Esophagus mucosa (tissue), 1 donor: ENCODE measurements at regions not wholly inside any gene's neighbourhood (a gene's known extent, or its start where the extent isn't known, plus 50 kb on each side); places are given as distances from the start of the nearest gene placed in this dataset.

Source experiments
- ATAC-seq: fragments of 200-7000 bp; cut with Tn5 transposase; one replicate; pipeline ENCODE4 v1.9.1; 2020
- donor health status: DM: yes; HTN: yes; CAD: no.

- no peak for ATAC-seq
These were observed 324.7 kb upstream of the JAG1 start for GRCh38 chr20:10998476-10998875.

DNA sequence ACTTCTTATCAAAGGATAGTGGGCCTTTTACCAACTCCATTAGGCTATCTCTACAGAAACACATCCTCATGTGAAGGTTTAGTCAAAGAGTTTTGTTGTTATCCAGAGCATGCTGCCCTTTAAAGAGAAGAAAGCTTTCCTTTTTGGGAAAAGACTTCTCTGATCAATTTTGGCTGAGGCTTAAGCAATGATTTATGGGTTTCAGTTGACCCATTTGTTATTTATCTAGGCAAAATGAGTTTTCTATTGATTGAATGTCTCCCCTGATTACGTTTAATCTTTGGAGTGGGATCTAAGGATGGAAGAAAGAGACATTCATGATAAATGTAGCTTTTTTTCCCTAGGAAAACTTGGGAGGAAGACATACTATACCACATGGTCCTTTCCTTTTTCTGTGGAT, 326.6 kb upstream of the JAG1 start:
- no peak for ATAC-seq

GRCh38 chr20:11001302-11001701, 327.5 kb upstream of the JAG1 start:
- ATAC-seq, result no peak

- peak; percentile 99 for ATAC-seq
These were observed 328.2 kb upstream of the JAG1 start for GRCh38 chr20:11001764-11002540.

DNA sequence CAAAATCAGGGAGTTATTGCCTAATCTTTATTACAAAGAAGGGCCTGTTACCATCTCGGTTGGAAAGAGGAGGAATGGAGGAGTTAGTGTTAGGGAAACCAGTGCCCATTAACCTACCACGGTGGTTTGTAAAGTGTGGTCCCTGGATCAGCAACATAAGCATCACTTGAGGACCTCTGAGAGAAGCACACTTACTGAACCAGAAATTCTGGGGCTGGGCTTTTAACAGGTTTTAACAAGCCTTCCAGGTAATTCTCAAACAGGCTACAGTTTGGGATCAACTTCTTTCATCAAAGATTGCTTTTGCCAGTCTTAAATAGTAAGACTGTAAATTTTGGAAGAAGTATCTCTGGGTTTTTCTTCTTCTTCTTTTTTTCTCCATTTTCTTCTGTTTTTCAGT, 329.5 kb upstream of the JAG1 start:
- ATAC-seq, result no peak

DNA sequence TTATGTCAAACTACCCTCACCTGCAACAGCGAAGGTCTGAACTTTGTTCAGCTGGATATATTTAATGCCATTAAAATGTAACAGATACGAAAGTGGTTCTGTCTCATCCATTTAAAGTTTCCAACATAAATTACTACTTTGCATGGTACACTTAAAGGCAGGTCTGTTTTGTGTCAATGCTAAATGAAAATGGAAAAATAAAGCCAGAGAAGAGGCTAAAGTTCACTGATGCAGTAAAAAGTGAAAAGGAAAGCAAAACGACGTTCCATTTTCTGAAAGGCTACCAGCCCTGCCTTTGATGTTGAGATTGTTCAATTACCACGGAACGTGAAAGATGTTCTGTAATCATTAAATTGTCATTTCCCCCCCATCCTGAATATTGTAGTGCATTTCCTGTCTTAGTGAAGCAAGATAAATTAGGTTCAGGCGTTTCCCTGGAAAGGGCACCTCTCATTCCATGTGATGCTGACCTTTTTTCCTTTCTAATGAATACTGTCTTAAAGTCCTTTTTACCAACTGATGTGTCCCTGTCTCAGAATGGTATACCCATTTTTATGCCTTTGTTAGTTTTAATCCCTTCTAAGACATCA, 334.7 kb upstream of the JAG1 start:
- no peak for ATAC-seq

DNA sequence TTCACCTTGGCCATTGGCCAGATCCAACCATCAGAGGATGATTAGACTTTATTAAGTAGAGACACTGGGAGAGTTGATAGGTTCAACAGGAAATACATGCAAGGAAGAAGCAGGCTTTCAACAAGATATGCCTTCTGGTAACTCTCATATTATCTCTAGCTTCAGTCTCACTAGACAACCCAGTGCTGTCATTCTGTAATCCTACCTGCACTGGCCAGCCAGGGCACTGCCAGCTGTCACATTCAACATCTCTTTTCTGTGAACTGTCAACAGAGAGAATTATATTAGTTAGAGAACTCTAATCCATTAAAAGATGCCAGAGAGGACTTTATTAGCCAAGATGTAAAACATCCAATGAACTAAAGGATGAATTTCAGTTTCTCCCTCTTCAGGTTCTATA, 337.9 kb upstream of the JAG1 start:
- ATAC-seq, result no peak

GRCh38 chr20:11012975-11013374, 339.2 kb upstream of the JAG1 start:
- ATAC-seq, result no peak

DNA sequence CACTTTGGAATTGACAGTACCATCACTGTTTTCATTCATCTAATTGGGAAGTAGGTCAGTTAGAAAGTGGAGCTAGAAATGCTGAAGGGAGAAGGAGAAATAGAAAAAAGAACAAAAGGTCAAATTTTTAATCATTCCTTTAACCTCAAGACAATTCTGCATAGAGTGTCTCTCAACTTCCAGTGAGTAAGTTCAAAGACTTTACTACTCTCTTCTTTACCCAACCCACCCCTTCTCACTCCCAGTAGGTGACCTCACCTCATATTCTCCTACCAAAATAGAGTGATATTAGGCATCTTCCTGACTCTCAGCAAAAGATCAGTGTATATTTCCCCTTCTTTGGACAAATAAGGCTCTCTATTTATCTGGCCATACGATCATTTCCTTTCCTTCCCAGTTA, 340.0 kb upstream of the JAG1 start:
- ATAC-seq, result no peak

GRCh38 chr20:11015440-11015839, 341.6 kb upstream of the JAG1 start:
- no peak for ATAC-seq

GRCh38 chr20:11017446-11017845, 343.6 kb upstream of the JAG1 start:
- no peak for ATAC-seq

- no peak for ATAC-seq
These were observed 344.9 kb upstream of the JAG1 start for GRCh38 chr20:11018668-11019170.

GRCh38 chr20:11020712-11021111, 346.9 kb upstream of the JAG1 start:
- ATAC-seq, result no peak

GRCh38 chr20:11027224-11027623, 353.4 kb upstream of the JAG1 start:
- ATAC-seq, result no peak

DNA sequence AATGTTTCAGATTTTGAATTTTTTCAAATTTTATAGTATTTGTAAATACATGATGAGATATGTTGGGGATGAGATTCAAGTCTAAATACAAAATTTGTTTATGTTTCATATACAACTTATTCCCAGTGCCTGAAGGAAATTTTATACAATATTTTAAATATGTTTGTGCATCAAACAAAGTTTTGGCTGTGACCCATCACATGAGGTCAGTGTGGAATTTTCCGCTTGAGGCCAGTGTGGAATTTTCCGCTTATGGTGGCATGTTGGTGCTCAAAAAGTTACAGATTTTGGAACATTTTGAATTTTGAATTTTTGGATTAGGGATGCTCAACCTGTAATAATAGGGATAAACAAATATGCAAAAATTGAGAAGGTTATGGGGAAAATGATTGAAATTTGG, 356.6 kb upstream of the JAG1 start:
- ATAC-seq, result no peak

DNA sequence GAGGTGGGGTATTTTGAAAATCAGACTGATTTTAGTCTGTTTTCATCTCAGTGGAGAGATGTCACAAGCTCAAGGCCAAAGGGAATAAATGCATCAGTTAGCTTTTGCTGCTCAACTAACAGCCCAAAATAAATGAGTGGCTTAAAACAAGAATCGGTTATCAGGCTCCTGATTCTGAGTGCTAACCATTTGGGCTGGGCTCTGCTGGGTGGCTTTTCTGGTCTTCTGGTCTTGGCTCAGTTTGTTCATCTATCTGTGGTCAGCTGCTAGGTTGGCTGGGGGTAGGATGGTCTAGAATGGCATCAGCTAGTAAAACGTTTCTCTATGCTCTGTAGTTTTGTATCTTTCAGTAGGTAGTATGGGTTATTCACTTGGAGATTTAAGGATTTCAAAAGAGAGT, 357.5 kb upstream of the JAG1 start:
- ATAC-seq, result no peak

DNA sequence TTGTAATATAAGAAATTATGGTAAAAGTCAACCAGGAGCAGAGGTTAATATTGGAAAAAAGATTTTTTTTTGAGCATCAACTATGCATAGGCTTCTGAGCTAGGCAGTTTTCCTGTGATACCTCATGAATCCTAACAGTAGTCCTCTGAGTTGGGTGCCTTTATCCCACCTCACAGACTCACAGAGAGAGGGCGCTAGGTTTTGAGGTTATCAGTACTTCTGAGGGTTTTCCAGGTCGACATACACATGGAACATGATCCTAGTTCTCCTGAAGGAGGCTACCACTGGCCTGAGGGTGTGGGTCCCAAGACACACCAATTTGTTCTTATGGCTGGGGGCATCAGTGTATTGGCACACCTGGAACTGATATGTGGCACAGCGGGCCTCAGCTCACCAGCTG, 358.8 kb upstream of the JAG1 start:
- ATAC-seq, result no peak

GRCh38 chr20:11034025-11034424, 360.2 kb upstream of the JAG1 start:
- ATAC-seq, result no peak

GRCh38 chr20:11035211-11035610, 361.4 kb upstream of the JAG1 start:
- no peak for ATAC-seq

- ATAC-seq, result peak; percentile 42
These were observed 367.6 kb upstream of the JAG1 start for GRCh38 chr20:11041396-11041795.

DNA sequence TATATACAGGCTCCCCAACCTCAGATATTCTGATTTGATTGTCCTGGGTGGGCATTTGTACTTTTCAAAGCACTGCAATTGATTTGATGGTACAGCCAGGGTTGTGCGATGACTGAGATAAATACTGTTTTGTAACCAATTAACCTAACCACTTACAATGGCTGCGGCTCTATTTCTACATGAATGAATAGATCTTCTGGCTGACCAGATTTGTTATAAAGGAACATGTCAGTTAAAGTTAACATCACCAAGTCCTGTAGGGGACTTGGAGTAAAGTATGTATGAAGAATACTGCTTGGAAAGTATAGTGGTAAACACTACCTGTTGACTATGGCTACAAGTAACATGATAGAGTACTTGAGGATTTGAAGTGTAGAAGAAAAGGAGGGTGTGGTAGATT, 369.2 kb upstream of the JAG1 start:
- no peak for ATAC-seq

DNA sequence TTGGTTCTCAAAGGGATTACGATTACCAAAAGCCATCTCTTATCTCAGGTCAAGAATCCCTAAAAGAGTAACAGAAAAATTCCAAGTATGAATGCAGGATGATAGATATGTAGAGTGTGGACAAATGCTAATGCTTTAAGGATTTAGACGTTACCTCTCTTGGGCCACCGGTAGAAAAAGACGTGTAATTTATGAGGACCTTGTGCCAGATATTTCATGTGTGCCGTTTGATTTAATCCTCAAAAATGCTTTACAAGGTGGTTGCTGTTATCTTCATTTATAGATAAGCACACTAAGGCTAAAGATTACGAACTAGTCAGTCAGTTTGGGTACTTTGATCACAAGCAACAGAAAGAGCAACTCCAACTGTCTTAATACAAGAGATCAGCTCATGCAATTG, 370.8 kb upstream of the JAG1 start:
- no peak for ATAC-seq

DNA sequence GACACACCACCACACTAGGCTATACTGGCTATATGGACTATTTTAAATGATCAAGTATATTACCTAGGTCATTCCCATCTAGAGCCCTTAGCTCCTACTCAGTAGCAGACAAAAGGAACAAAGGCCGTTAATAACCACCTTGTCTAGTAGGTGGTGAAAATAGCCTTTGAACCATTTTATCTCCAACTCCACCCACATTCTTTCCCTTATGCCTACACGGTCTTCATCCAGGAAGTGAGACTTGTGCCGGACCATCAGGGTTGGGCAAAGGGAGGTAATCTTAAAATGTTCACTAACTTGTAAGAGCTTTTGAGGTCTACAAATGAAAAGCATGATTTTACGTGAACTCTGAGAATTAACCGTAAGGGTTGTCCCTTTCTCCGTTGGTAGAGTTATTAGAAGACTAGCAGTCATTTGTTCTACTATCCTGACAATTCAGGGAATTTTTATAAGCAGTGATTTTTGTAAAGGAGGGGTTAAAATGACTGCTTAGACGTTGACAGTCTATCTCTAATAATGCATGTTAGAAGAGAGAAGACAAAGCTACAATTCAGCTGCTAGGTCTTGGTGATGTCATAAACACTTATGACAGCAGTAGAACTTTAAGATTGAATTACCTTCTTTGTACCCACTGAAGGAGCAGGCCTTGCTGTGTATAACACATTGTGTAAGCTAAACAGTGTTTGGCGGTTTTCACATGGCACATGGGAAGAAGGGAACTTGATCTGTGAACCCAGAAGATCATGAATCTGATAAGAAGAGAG, 371.8 kb upstream of the JAG1 start:
- no peak for ATAC-seq

GRCh38 chr20:11047559-11047958, 373.8 kb upstream of the JAG1 start:
- peak; percentile 22 for ATAC-seq
